Smooth muscle cell (in vitro differentiated cells): ENCODE measurements at regions not wholly inside any gene's neighbourhood (a gene's known extent, or its start where the extent isn't known, plus 50 kb on each side); places are given as distances from the start of the nearest gene placed in this dataset.

ENCODE experiments used
- DNase-seq: peaks from one replicate; lab custom pipeline; 2025; ENCODE audit not compliant: unreplicated experiment; lab: John Stamatoyannopoulos, UW
- H2AFZ ChIP-seq: fragments of 200-600 bp; sonication (generic); 2 replicates; pipeline ENCODE4 v1.6.0; 2016; ENCODE audit warnings: antibody characterized with exemption, low read depth, mild to moderate bottlenecking
- H3F3A ChIP-seq: fragments of 200-600 bp; sonication (generic); 2 replicates; pipeline ENCODE4 v1.6.0; 2017; ENCODE audit warnings: antibody characterized with exemption, low read depth
- H3K27ac ChIP-seq: fragments of 200-600 bp; sonication (generic); 2 replicates; pipeline ENCODE4 v1.5.1; 2016; ENCODE audit warnings: low read depth, mild to moderate bottlenecking
- H3K27me3 ChIP-seq: fragments of 200-600 bp; sonication (generic); 2 replicates; pipeline ENCODE4 v1.6.1; 2016; ENCODE audit warnings: low read depth, mild to moderate bottlenecking
- H3K36me3 ChIP-seq: fragments of 200-600 bp; sonication (generic); 2 replicates; pipeline ENCODE4 v1.5.1; 2016; ENCODE audit warnings: low read depth
- H3K4me1 ChIP-seq: fragments of 200-600 bp; sonication (generic); 2 replicates; pipeline ENCODE4 v1.5.1; 2016; ENCODE audit warnings: low read depth
- H3K4me2 ChIP-seq: fragments of 200-600 bp; sonication (generic); 2 replicates; pipeline ENCODE4 v1.6.0; 2016; ENCODE audit warnings: mild to moderate bottlenecking
- H3K4me3 ChIP-seq: fragments of 200-600 bp; sonication (generic); 2 replicates; pipeline ENCODE4 v1.5.1; 2016; ENCODE audit warnings: mild to moderate bottlenecking
- H3K79me2 ChIP-seq: fragments of 200-600 bp; sonication (generic); 2 replicates; pipeline ENCODE4 v1.6.0; 2016; ENCODE audit warnings: low read depth, mild to moderate bottlenecking
- H3K9ac ChIP-seq: fragments of 200-600 bp; sonication (generic); 2 replicates; pipeline ENCODE4 v1.6.0; 2016; ENCODE audit warnings: low read depth
- H3K9me3 ChIP-seq: fragments of 200-600 bp; sonication (generic); replicated peaks from 2 replicates; pipeline ENCODE4 v1.5.1; 2016; ENCODE audit warnings: low read depth
- H4K20me1 ChIP-seq: fragments of 200-600 bp; sonication (generic); 2 replicates; pipeline ENCODE4 v1.6.0; 2016; ENCODE audit warnings: low read depth
- CTCF ChIP-seq: fragments of 200-600 bp; sonication (generic); IDR thresholded peaks from 2 replicates; pipeline ENCODE4 v1.5.1; 2017; ENCODE audit warnings: borderline replicate concordance, mild to moderate bottlenecking, antibody characterized with exemption; ENCODE audit not compliant: insufficient read depth, poor library complexity, severe bottlenecking
- WGBS: methylation state at CpG from one replicate; pipeline ENCODE4 v1.1.7; 2016; ENCODE audit warnings: low lambda C conversion rate; 5-methylcytosine and 5-hydroxymethylcytosine counted together

GRCh38 chr4:152265149-152265621 lies 270.7 kb downstream of the FBXW7 start:
- DNase-seq: peak; percentile 6
- peaks cover 3% of the 10 kb centered on the region for H3K36me3 ChIP-seq
- H3K9ac ChIP-seq: peak overlapping the region; percentile 58
- no peak overlapping the region for H2AFZ ChIP-seq
- TF ChIP-seq CTCF: no peak
- peak overlapping the region; percentile 84 for H3K27ac ChIP-seq
- peaks cover 2% of the 10 kb centered on the region for H3K4me1 ChIP-seq
- H3K4me2 ChIP-seq: peak overlapping the region; percentile 65
- no peaks in the 10 kb centered on the region for H3K27me3 ChIP-seq
- no peaks in the 10 kb centered on the region for H3F3A ChIP-seq
- peak overlapping the region; percentile 27 for H3K4me3 ChIP-seq
- no peaks in the 10 kb centered on the region for H4K20me1 ChIP-seq
- no peaks in the 10 kb centered on the region for H3K9me3 ChIP-seq
- H3K79me2 ChIP-seq: no peaks in the 10 kb centered on the region
- 4% methylated on average over 14 of the region's 14 CpGs for WGBS

GRCh38 chr4:152264106-152264505 lies 271.8 kb downstream of the FBXW7 start:
- Histone ChIP-seq H3K36me3 (peaks cover 3% of the 10 kb centered on the region), H2AFZ (no peak overlapping the region), H3K9me3 (no peaks in the 10 kb centered on the region), H3K4me1 (peaks cover 2% of the 10 kb centered on the region), H3K27me3 (no peaks in the 10 kb centered on the region), H3K9ac (no peak overlapping the region), H3K27ac (peak overlapping the region; percentile 84), H4K20me1 (no peaks in the 10 kb centered on the region), H3K79me2 (no peaks in the 10 kb centered on the region), H3K4me3 (no peak overlapping the region), H3F3A (no peaks in the 10 kb centered on the region), H3K4me2 (no peak overlapping the region)
- TF ChIP-seq CTCF: no peak
- DNase-seq: no peak
- WGBS: 94% methylated on average over 5 of the region's 5 CpGs

- DNase-seq: no peak
- H3K36me3 ChIP-seq: peaks cover 3% of the 10 kb centered on the region
- no peak overlapping the region for H3K4me2 ChIP-seq
- H3K79me2 ChIP-seq: no peaks in the 10 kb centered on the region
- no peak overlapping the region for H2AFZ ChIP-seq
- H3K4me3 ChIP-seq: no peak overlapping the region
- WGBS: 50% methylated on average over 1 of the region's 1 CpG
- H3K9me3 ChIP-seq: no peaks in the 10 kb centered on the region
- peaks cover 2% of the 10 kb centered on the region for H3K4me1 ChIP-seq
- TF ChIP-seq CTCF: no peak
- H3K9ac ChIP-seq: no peak overlapping the region
- no peaks in the 10 kb centered on the region for H3K27me3 ChIP-seq
- peak overlapping the region; percentile 97 for H3K27ac ChIP-seq
- no peaks in the 10 kb centered on the region for H3F3A ChIP-seq
- no peaks in the 10 kb centered on the region for H4K20me1 ChIP-seq
Observed at GRCh38 chr4:152259866-152260265, 276.0 kb downstream of the FBXW7 start.
